ENCODE measurements at regions not wholly inside any gene's neighbourhood (a gene's known extent, or its start where the extent isn't known, plus 50 kb on each side); places are given as distances from the start of the nearest gene placed in this dataset.

- TF ChIP-seq ATF2 (IDR thresholded peaks at IDR 0.05; ENCODE audit: low read length): no peak
Measured at GRCh38 chr5:8382456-8382855, 513.5 kb downstream of the MTRR start (continued).

Measured in H1 (cell line).